ENCODE measurements at regions not wholly inside any gene's neighbourhood (a gene's known extent, or its start where the extent isn't known, plus 50 kb on each side); places are given as distances from the start of the nearest gene placed in this dataset.

DNA sequence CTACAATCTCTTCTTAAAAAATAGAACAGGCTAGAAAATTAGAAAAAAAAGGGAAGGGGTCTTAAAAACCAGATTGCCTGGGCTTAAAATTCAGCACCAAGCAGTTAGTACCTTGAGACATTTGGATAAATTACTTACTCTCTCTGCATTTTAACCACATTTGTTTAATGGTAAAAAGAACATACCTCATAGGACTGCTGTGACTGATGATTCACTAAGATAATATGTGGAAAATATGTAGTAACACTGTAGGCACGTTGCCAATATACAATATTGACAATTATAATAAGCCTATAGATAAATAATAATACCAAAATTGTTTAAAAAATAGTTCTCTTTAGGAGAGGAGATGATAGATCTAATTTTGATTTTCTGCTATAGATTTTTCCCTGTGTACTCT lies 750.4 kb downstream of the TENT5A start:
- H3K4me3 ChIP-seq (ENCODE audit: low read depth, low read length), result no peak overlapping the region
- POLR2A ChIA-PET, result no interaction called here
- TF ChIP-seq ZNF157 (tag by site-specific recombination; IDR thresholded peaks at IDR 0.05) (no peak), ZNF184 (tag by site-specific recombination; IDR thresholded peaks at IDR 0.05) (no peak), ZBTB21 (tag by site-specific recombination; IDR thresholded peaks at IDR 0.05) (no peak), ZNF394 (tag by site-specific recombination; IDR thresholded peaks at IDR 0.05; ENCODE audit: borderline replicate concordance) (no peak), PRDM1 (tag by site-specific recombination; IDR thresholded peaks at IDR 0.05) (no peak), ZNF549 (tag by site-specific recombination; IDR thresholded peaks at IDR 0.05) (no peak), ZNF768 (tag by site-specific recombination; IDR thresholded peaks at IDR 0.05) (no peak), ZNF48 (tag by site-specific recombination; IDR thresholded peaks at IDR 0.05) (no peak), GLI2 (tag by site-specific recombination; IDR thresholded peaks at IDR 0.05; ENCODE audit: borderline replicate concordance, low read depth) (no peak), ZNF292 (tag by site-specific recombination; IDR thresholded peaks at IDR 0.05; ENCODE audit: borderline replicate concordance, low read depth) (no peak), ZNF747 (tag by site-specific recombination; IDR thresholded peaks at IDR 0.05) (no peak), REPIN1 (tag by site-specific recombination; IDR thresholded peaks at IDR 0.05; ENCODE audit: low read depth) (no peak), ZNF830 (tag by site-specific recombination; IDR thresholded peaks at IDR 0.05; ENCODE audit: low read depth) (no peak), ZNF335 (tag by site-specific recombination; conservative IDR thresholded peaks at IDR 0.05) (no peak), ZSCAN23 (tag by site-specific recombination; IDR thresholded peaks at IDR 0.05) (no peak), KLF9 (tag by site-specific recombination; IDR thresholded peaks at IDR 0.05; ENCODE audit: low read depth) (no peak)
- TF ChIP-seq, protein P1, sequence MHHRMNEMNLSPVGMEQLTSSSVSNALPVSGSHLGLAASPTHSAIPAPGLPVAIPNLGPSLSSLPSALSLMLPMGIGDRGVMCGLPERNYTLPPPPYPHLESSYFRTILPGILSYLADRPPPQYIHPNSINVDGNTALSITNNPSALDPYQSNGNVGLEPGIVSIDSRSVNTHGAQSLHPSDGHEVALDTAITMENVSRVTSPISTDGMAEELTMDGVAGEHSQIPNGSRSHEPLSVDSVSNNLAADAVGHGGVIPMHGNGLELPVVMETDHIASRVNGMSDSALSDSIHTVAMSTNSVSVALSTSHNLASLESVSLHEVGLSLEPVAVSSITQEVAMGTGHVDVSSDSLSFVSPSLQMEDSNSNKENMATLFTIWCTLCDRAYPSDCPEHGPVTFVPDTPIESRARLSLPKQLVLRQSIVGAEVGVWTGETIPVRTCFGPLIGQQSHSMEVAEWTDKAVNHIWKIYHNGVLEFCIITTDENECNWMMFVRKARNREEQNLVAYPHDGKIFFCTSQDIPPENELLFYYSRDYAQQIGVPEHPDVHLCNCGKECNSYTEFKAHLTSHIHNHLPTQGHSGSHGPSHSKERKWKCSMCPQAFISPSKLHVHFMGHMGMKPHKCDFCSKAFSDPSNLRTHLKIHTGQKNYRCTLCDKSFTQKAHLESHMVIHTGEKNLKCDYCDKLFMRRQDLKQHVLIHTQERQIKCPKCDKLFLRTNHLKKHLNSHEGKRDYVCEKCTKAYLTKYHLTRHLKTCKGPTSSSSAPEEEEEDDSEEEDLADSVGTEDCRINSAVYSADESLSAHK (tag by site-specific recombination; IDR thresholded peaks at IDR 0.05), result no peak
- TF ChIP-seq, protein P2, sequence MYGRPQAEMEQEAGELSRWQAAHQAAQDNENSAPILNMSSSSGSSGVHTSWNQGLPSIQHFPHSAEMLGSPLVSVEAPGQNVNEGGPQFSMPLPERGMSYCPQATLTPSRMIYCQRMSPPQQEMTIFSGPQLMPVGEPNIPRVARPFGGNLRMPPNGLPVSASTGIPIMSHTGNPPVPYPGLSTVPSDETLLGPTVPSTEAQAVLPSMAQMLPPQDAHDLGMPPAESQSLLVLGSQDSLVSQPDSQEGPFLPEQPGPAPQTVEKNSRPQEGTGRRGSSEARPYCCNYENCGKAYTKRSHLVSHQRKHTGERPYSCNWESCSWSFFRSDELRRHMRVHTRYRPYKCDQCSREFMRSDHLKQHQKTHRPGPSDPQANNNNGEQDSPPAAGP (tag by site-specific recombination; IDR thresholded peaks at IDR 0.05), result no peak
- TF ChIP-seq, protein P3, sequence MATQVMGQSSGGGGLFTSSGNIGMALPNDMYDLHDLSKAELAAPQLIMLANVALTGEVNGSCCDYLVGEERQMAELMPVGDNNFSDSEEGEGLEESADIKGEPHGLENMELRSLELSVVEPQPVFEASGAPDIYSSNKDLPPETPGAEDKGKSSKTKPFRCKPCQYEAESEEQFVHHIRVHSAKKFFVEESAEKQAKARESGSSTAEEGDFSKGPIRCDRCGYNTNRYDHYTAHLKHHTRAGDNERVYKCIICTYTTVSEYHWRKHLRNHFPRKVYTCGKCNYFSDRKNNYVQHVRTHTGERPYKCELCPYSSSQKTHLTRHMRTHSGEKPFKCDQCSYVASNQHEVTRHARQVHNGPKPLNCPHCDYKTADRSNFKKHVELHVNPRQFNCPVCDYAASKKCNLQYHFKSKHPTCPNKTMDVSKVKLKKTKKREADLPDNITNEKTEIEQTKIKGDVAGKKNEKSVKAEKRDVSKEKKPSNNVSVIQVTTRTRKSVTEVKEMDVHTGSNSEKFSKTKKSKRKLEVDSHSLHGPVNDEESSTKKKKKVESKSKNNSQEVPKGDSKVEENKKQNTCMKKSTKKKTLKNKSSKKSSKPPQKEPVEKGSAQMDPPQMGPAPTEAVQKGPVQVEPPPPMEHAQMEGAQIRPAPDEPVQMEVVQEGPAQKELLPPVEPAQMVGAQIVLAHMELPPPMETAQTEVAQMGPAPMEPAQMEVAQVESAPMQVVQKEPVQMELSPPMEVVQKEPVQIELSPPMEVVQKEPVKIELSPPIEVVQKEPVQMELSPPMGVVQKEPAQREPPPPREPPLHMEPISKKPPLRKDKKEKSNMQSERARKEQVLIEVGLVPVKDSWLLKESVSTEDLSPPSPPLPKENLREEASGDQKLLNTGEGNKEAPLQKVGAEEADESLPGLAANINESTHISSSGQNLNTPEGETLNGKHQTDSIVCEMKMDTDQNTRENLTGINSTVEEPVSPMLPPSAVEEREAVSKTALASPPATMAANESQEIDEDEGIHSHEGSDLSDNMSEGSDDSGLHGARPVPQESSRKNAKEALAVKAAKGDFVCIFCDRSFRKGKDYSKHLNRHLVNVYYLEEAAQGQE (tag by site-specific recombination; IDR thresholded peaks at IDR 0.05), result no peak
- H3K9me3 ChIP-seq (ENCODE audit: control insufficient read depth, insufficient read depth, low read depth, low read length), result no peaks in the 10 kb centered on the region
- no peak overlapping the region for H3K27ac ChIP-seq (ENCODE audit: extremely low read depth, low read depth, low read length)
- no peaks in the 10 kb centered on the region for H3K36me3 ChIP-seq (ENCODE audit: control insufficient read depth in 2 of 2, insufficient read depth in 1 of 2, low read length in 2 of 2)
- H3K4me1 ChIP-seq (ENCODE audit: control insufficient read depth, insufficient read depth, low read length), result no peaks in the 10 kb centered on the region
- CTCF ChIA-PET, result interaction anchor here (0.5 kb wide), 1 partner anchor 80 kb away, joined by 3 read pairs; no protein-coding TSS in a partner anchor

DNA sequence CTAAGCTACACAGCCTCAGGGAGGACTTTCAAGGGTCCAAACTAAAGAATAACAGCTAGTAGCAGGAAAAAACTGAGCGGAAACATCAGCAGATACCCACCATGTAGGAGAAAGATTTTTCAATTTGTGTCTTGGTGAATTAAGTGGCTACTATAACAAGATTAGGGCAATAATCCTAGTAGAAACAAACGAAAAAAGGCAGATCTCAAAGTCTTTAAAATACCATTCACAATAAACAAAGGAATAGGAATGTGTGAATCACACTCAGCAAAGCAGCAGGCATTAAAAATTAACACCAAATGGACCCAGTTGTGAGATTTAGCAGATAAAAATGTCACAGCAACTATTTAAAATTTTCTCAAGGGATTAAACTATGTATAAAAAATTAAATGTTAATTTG lies 761.2 kb downstream of the TENT5A start:
- Histone ChIP-seq H3K36me3 (ENCODE audit: control insufficient read depth in 2 of 2, insufficient read depth in 1 of 2, low read length in 2 of 2) (no peaks in the 10 kb centered on the region), H3K27ac (ENCODE audit: extremely low read depth, low read depth, low read length) (no peak overlapping the region), H3K4me3 (ENCODE audit: low read depth, low read length) (no peak overlapping the region), H3K9me3 (ENCODE audit: control insufficient read depth, insufficient read depth, low read depth, low read length) (no peaks in the 10 kb centered on the region), H3K4me1 (ENCODE audit: control insufficient read depth, insufficient read depth, low read length) (no peaks in the 10 kb centered on the region)
- CTCF ChIA-PET, result no interaction called here
- POLR2A ChIA-PET, result no interaction called here
- TF ChIP-seq ZNF366 (tag by site-specific recombination; conservative IDR thresholded peaks at IDR 0.05) (no peak), SCRT2 (tag by site-specific recombination; IDR thresholded peaks at IDR 0.05) (no peak), ZBTB21 (tag by site-specific recombination; IDR thresholded peaks at IDR 0.05) (no peak), SALL2 (tag by site-specific recombination; IDR thresholded peaks at IDR 0.05; ENCODE audit: borderline replicate concordance) (no peak), ZNF473 (tag by site-specific recombination; IDR thresholded peaks at IDR 0.05) (no peak), ZNF830 (tag by site-specific recombination; IDR thresholded peaks at IDR 0.05; ENCODE audit: low read depth) (no peak)
- TF ChIP-seq, protein P4, sequence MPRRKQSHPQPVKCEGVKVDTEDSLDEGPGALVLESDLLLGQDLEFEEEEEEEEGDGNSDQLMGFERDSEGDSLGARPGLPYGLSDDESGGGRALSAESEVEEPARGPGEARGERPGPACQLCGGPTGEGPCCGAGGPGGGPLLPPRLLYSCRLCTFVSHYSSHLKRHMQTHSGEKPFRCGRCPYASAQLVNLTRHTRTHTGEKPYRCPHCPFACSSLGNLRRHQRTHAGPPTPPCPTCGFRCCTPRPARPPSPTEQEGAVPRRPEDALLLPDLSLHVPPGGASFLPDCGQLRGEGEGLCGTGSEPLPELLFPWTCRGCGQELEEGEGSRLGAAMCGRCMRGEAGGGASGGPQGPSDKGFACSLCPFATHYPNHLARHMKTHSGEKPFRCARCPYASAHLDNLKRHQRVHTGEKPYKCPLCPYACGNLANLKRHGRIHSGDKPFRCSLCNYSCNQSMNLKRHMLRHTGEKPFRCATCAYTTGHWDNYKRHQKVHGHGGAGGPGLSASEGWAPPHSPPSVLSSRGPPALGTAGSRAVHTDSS (tag by site-specific recombination; IDR thresholded peaks at IDR 0.05), result no peak
- TF ChIP-seq, protein P5, sequence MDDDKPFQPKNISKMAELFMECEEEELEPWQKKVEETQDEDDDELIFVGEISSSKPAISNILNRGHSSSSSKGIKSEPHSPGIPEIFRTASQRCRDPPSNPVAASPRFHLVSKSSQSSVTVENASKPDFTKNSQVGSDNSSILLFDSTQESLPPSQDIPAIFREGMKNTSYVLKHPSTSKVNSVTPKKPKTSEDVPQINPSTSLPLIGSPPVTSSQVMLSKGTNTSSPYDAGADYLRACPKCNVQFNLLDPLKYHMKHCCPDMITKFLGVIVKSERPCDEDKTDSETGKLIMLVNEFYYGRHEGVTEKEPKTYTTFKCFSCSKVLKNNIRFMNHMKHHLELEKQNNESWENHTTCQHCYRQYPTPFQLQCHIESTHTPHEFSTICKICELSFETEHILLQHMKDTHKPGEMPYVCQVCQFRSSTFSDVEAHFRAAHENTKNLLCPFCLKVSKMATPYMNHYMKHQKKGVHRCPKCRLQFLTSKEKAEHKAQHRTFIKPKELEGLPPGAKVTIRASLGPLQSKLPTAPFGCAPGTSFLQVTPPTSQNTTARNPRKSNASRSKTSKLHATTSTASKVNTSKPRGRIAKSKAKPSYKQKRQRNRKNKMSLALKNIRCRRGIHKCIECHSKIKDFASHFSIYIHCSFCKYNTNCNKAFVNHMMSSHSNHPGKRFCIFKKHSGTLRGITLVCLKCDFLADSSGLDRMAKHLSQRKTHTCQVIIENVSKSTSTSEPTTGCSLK (tag by site-specific recombination; IDR thresholded peaks at IDR 0.05), result no peak
